Activated CD4-positive, alpha-beta T cell treated with anti-CD3 and anti-CD28 coated beads, Interleukin-2, amount 10 ng/mL, durations not matched to agents 24 days and 14 days (primary cell): ENCODE measurements at regions not wholly inside any gene's neighbourhood (a gene's known extent, or its start where the extent isn't known, plus 50 kb on each side); places are given as distances from the start of the nearest gene placed in this dataset.

ENCODE experiments used
- DNase-seq: peaks from one replicate; pipeline ENCODE4 v3.0.0; 2022
- H3K27ac Mint-ChIP-seq: one replicate; pipeline ENCODE4 v1.8.0; 2022; ENCODE audit warnings: mild to moderate bottlenecking, mixed read lengths
- H3K27me3 Mint-ChIP-seq: one replicate; pipeline ENCODE4 v1.8.0; 2022; ENCODE audit warnings: mixed read lengths
- H3K36me3 Mint-ChIP-seq: one replicate; pipeline ENCODE4 v1.8.0; 2022; ENCODE audit warnings: low read depth, mild to moderate bottlenecking, mixed read lengths
- H3K4me1 Mint-ChIP-seq: one replicate; pipeline ENCODE4 v1.8.0; 2021; ENCODE audit warnings: mixed read lengths
- H3K4me3 Mint-ChIP-seq: one replicate; pipeline ENCODE4 v1.8.0; 2022; ENCODE audit warnings: mild to moderate bottlenecking, moderate library complexity, mixed read lengths
- H3K9me3 Mint-ChIP-seq: one replicate; pipeline ENCODE4 v1.8.0; 2021; ENCODE audit warnings: mixed read lengths
- intact Hi-C: fragments of 100-400 bp; cut with micrococcal nuclease; formaldehyde crosslinking; loops from one replicate; pipeline ENCODE4 v1.15.1; 2023

DNA sequence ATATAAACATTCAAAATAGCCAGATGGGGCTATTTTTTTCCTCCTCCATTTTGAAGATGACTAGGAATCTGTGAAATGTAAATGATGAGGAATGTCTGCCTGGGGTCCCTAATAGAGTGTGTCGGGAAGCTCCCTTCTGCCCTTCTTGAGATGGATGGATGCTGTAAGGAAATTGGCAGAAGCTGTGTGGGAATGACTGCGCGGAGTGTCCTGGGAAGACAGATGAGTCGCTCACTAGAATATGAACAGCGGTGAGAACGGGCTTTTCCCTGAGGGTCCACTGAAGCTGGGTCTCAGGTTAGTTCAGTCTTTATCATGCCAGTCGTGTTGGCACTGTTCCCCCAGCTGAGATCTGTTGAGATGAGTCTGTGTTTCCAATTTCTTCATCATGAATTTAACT lies 75.1 kb upstream of the PLPP4 start:
- intact Hi-C loops: no loop called here
- Mint-ChIP-seq H3K27ac (no peak overlapping the region), H3K9me3 (no peaks in the 10 kb centered on the region), H3K27me3 (no peaks in the 10 kb centered on the region), H3K36me3 (no peaks in the 10 kb centered on the region), H3K4me3 (no peak overlapping the region), H3K4me1 (no peaks in the 10 kb centered on the region)
- no peak for DNase-seq

DNA sequence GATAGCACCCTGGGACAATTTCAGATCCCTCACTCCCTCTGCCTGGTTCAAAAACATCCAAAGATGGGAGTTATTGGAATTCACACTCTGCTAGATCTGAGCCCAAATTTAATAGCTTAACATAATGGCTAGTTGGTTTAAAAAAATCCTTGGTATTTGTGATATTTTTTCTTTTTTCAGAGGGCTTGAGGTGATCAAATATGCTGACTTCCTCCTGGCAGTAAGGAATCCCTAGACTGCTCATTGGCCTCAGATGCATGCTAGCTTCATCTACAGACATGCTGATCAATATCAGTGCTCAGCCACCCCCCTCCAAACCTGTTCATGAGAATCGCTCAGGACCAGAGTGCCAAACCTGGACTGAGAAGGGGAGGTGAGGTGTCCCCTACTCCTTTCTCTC lies 74.7 kb upstream of the PLPP4 start:
- no peaks in the 10 kb centered on the region for H3K9me3 Mint-ChIP-seq
- no peaks in the 10 kb centered on the region for H3K4me1 Mint-ChIP-seq
- no peaks in the 10 kb centered on the region for H3K36me3 Mint-ChIP-seq
- H3K27ac Mint-ChIP-seq: no peak overlapping the region
- DNase-seq: no peak
- H3K27me3 Mint-ChIP-seq: no peaks in the 10 kb centered on the region
- intact Hi-C loops: no loop called here
- no peak overlapping the region for H3K4me3 Mint-ChIP-seq

DNA sequence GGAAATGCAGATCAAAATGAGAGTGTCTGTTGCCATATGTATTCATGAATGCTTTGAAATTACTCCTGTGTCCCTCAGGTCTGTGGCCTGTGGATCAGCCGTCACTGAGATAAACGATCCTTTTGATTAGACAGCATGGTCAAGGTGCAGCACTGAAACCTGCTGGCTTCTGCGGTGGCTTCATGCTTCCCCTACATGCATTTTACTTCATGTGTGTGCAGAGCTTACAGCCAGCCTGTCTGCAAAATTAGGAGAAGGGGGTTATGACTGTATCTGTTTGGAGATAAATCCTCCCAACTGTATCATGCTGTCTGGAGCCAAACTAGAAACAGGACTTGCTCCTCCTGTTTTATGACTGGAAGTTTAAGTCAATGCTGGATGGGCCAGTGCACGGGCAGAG lies 71.0 kb upstream of the PLPP4 start:
- H3K36me3 Mint-ChIP-seq: no peaks in the 10 kb centered on the region
- H3K4me1 Mint-ChIP-seq: no peaks in the 10 kb centered on the region
- H3K27me3 Mint-ChIP-seq: no peaks in the 10 kb centered on the region
- intact Hi-C loops: no loop called here
- H3K9me3 Mint-ChIP-seq: no peaks in the 10 kb centered on the region
- H3K4me3 Mint-ChIP-seq: no peak overlapping the region
- DNase-seq: no peak
- no peak overlapping the region for H3K27ac Mint-ChIP-seq

DNA sequence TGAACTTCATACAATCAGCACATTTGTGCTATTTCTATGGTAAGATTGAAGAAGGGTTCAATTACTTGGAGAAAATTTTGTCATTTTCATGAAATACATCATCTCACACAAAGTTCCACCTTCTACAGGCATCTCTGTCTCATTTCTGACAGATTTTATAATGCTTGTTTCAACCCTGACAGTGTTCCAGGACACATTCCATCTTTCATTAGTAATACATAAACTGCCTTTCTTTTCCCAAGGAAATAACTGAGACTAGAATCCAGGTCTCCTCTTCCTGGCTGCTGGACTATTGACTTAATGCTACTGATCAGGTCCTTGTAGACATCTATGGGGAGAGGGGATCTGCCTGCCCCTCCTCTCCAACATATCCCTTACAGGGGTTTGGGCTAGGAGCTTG lies 70.1 kb upstream of the PLPP4 start:
- H3K27ac Mint-ChIP-seq: no peak overlapping the region
- no peaks in the 10 kb centered on the region for H3K4me1 Mint-ChIP-seq
- no peak for DNase-seq
- no peaks in the 10 kb centered on the region for H3K27me3 Mint-ChIP-seq
- H3K9me3 Mint-ChIP-seq: no peaks in the 10 kb centered on the region
- intact Hi-C loops: no loop called here
- H3K36me3 Mint-ChIP-seq: no peaks in the 10 kb centered on the region
- no peak overlapping the region for H3K4me3 Mint-ChIP-seq

DNA sequence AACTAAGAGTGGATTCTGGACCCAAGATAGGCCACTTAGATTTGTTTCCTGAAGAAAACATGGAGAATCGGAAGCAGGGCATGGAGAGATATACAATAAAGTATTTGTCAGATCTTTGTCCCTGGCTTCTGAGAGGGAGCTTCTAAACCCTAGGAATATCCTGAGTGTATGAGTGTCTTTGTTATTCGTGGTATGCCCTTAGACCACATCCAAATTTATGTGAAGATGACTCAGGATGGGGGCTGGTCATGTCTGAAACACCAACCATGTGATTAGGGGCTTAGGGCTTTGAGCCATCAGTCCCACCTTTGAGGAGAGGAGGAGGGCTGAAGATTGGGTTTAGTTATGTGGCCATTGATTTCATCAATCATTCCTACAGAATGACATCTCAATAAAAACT lies 69.7 kb upstream of the PLPP4 start:
- Mint-ChIP-seq H3K27ac (no peak overlapping the region), H3K9me3 (no peaks in the 10 kb centered on the region), H3K27me3 (no peaks in the 10 kb centered on the region), H3K36me3 (no peaks in the 10 kb centered on the region), H3K4me1 (no peaks in the 10 kb centered on the region), H3K4me3 (no peak overlapping the region)
- intact Hi-C loops: no loop called here
- no peak for DNase-seq

DNA sequence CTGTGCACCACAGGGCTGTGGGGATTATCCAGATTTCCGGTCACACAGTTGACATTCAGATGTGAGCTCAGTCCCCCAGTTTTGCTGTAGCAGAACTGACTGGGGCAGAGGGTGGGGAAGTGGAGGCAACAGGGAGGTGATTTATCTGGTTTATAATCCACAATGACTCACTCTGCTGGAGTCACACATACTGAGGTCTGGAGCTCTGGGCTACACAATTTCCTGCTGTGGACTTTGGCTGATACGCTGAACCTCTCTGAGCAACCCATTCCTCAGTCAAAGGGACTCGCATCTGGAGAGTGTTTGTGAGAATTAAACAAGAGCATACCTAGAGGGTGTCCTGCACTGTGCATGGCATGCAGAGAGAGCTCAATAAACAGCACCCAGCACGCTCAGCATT lies 64.8 kb upstream of the PLPP4 start:
- H3K36me3 Mint-ChIP-seq: no peaks in the 10 kb centered on the region
- no peaks in the 10 kb centered on the region for H3K4me1 Mint-ChIP-seq
- no peak overlapping the region for H3K4me3 Mint-ChIP-seq
- intact Hi-C loops: no loop called here
- no peak for DNase-seq
- no peaks in the 10 kb centered on the region for H3K27me3 Mint-ChIP-seq
- no peak overlapping the region for H3K27ac Mint-ChIP-seq
- H3K9me3 Mint-ChIP-seq: no peaks in the 10 kb centered on the region

DNA sequence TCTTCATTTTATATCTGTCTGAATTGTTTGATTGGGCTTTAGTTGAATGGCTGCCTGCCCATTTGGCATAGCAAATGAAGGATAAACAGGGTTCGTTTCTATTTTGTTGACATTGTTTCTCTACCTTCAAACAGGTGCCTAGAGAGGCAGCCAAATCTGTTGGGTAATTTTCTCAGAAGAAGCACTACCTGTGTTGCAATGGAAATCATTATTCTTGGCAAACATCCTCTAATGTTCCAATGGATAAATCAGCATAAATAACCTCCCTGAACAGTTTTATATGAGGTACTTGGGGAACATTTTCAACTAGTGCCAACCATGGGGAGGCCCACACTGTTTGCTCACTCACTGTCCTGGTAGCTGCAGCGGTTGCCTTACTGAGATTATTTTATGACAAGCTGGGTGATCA lies 64.4 kb upstream of the PLPP4 start:
- H3K27me3 Mint-ChIP-seq: no peaks in the 10 kb centered on the region

DNA sequence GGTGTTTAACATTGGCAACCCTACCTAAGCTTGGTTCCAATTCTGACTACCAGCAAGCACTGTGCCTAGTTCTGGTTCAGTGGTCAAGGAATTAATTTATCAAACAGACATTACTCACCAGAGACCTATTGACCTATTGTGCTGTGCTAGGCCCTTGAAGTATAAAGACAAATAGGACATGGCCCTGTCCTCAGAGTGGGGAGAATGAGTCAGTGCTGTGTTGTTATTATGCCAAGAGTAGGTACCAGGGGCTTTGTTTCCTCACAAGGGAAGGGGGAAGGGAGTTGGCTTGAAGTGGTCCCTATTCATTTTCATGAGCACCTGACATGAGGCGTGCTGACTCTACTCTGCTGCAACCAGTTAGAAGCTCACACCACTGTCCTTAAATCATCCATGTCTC lies 62.6 kb upstream of the PLPP4 start:
- H3K27ac Mint-ChIP-seq: no peak overlapping the region
- no peaks in the 10 kb centered on the region for H3K4me1 Mint-ChIP-seq
- no peaks in the 10 kb centered on the region for H3K9me3 Mint-ChIP-seq
- H3K4me3 Mint-ChIP-seq: no peak overlapping the region
- intact Hi-C loops: no loop called here
- no peaks in the 10 kb centered on the region for H3K27me3 Mint-ChIP-seq
- DNase-seq: no peak
- no peaks in the 10 kb centered on the region for H3K36me3 Mint-ChIP-seq

More for the DNA sequence above, 64.4 kb upstream of the PLPP4 start:
- Mint-ChIP-seq H3K4me3 (no peak overlapping the region), H3K36me3 (no peaks in the 10 kb centered on the region), H3K9me3 (no peaks in the 10 kb centered on the region), H3K27ac (no peak overlapping the region), H3K4me1 (no peaks in the 10 kb centered on the region)
- intact Hi-C loops: no loop called here
- DNase-seq: no peak

DNA sequence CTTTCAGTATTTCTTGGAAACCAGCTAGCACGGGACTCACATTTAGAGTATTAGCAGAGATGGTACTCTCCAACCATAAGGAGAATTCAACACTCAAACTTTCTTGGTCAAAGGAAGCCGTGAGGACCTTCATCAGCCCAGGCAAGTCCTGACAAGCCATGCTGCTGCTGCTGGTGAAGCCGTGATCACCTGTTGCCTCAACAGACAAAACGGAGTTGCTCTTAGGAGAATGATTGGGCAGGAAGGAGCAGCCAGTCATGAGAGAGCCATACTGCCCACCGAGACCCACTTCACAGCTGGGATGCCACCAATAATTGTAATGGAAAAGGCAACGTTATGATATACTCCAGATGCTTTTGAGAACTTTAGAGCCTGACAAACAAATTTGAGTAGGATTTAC lies 60.8 kb upstream of the PLPP4 start:
- no peak for DNase-seq
- intact Hi-C loops: no loop called here
- H3K9me3 Mint-ChIP-seq: no peaks in the 10 kb centered on the region
- no peaks in the 10 kb centered on the region for H3K36me3 Mint-ChIP-seq
- no peak overlapping the region for H3K27ac Mint-ChIP-seq
- no peaks in the 10 kb centered on the region for H3K4me1 Mint-ChIP-seq
- no peaks in the 10 kb centered on the region for H3K27me3 Mint-ChIP-seq
- no peak overlapping the region for H3K4me3 Mint-ChIP-seq

DNA sequence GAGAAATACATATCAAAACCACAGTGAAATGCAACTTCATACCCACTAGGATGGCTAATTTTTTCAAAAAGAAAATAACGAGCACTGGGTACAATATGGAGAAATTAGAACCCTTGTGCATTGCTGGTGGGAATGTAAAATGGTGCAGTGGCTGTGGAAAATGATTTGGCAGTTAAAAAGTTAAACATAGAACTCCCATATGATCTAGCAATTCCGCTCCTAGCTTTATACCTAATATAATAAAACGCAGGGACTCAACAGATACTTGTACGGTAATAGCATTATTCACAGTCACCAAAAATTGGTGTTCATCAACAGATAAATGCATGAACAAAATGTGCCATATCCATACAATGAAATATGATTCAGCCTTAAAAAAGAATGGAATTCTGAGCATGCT lies 58.8 kb upstream of the PLPP4 start:
- Mint-ChIP-seq H3K4me3 (no peak overlapping the region), H3K4me1 (no peaks in the 10 kb centered on the region), H3K27ac (no peak overlapping the region), H3K27me3 (no peaks in the 10 kb centered on the region), H3K36me3 (no peaks in the 10 kb centered on the region), H3K9me3 (no peaks in the 10 kb centered on the region)
- intact Hi-C loops: no loop called here
- no peak for DNase-seq

DNA sequence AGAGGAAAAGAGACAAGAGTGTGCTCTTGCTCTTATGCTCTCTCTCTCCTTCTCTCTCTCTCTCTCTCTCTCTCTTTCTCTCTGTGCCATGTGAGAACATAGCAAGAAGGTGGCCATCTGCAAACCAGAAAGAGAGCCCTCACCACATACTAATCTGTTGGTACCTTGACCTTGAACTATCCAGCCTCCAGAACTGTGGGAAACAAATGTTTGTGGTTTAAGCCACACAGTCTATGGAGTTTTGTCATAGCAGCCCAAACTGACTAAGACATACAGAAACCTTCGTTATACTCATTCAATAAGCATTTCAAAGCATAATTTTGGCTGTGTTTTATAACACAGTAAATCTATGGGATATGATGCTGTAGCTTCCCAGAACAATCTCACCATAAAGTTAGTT lies 56.4 kb upstream of the PLPP4 start:
- Mint-ChIP-seq H3K4me3 (no peak overlapping the region), H3K9me3 (no peaks in the 10 kb centered on the region), H3K4me1 (no peaks in the 10 kb centered on the region), H3K27ac (no peak overlapping the region), H3K27me3 (peaks cover 2% of the 10 kb centered on the region), H3K36me3 (no peaks in the 10 kb centered on the region)
- no peak for DNase-seq
- intact Hi-C loops: no loop called here

DNA sequence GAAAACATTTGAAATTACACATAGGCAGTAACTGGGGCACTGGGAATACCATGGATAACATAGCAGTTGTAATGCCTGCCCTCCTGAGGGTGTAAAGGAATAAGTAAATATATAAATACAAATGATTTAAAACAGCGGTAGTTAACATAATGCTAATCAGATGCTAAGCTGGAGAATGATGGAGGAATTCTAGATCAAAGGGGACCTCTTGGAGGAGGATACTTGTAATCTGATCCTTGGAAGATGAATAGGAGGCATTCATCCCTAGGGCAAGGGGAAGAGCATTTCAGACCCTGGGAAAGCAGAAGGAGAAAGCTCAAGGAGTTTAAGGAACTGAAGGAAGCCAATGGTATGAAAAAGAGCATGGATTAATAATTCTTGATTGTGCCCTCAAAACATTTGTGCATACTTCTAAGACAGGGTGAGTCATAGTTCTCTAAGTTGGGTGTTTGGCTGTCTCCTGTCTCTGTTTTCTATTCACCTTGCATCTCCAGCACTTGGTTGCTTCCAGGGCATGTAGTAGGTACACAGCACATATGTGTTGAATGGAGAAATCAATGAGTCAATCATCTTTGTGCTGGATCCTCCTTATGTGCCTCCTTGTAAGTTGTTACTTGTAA lies 54.8 kb upstream of the PLPP4 start:
- Mint-ChIP-seq H3K27ac (no peak overlapping the region), H3K9me3 (no peaks in the 10 kb centered on the region), H3K36me3 (no peaks in the 10 kb centered on the region), H3K4me1 (no peaks in the 10 kb centered on the region), H3K27me3 (peaks cover 2% of the 10 kb centered on the region), H3K4me3 (no peak overlapping the region)
- intact Hi-C loops: no loop called here
- no peak for DNase-seq

DNA sequence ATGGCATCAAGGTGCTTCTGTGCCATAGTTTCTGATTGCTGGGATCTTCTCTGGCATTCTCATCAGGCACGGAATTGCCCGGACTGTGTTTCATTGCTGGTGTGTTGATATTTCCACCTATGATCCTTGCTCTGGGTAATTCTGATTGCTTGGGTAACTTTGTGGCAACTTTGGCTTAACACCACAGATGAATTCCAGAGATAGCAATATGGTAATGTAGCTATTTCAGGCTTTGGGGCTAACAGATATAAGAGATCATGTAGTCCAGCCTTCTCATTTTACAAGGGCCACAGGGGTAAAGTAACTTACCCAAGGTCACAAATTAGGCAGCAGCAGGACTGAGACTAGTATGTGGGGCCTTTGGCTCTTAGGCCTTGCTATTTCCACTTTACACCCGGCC lies 53.9 kb upstream of the PLPP4 start:
- no peaks in the 10 kb centered on the region for H3K4me1 Mint-ChIP-seq
- H3K36me3 Mint-ChIP-seq: no peaks in the 10 kb centered on the region
- H3K27me3 Mint-ChIP-seq: peaks cover 2% of the 10 kb centered on the region
- no peaks in the 10 kb centered on the region for H3K9me3 Mint-ChIP-seq
- no peak overlapping the region for H3K27ac Mint-ChIP-seq
- no peak for DNase-seq
- intact Hi-C loops: no loop called here
- no peak overlapping the region for H3K4me3 Mint-ChIP-seq

DNA sequence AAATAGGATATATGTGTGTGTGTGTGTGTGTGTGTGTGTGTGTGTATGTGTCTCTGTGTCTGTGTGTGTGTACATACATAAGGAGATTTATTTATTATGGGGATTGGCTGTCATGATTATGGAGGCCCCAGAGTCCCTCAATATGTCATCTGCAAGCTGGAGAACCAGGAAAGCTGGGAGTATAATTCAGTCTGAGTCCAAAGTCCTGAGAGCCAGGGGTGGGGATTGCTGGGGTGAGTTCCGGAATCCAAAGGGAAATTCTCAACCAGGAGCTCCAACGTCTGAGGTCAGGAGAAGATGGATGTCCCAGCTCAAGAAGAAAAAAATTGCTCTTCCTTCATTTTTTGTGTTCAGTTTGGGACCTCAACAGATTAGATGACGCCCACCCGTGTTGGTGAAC lies 50.7 kb upstream of the PLPP4 start:
- DNase-seq: no peak
- Mint-ChIP-seq H3K9me3 (no peaks in the 10 kb centered on the region), H3K27me3 (peaks cover 2% of the 10 kb centered on the region), H3K27ac (no peak overlapping the region), H3K4me3 (no peak overlapping the region), H3K4me1 (no peaks in the 10 kb centered on the region), H3K36me3 (no peaks in the 10 kb centered on the region)
- intact Hi-C loops: no loop called here
